GM21717 (cell line): ENCODE measurements at regions not wholly inside any gene's neighbourhood (a gene's known extent, or its start where the extent isn't known, plus 50 kb on each side); places are given as distances from the start of the nearest gene placed in this dataset.

Experiments
- ATAC-seq: cut with Tn5 transposase; IDR thresholded peaks from one replicate; pipeline ENCODE4 v1.9.1; 2021; ENCODE audit warnings: mild to moderate bottlenecking, moderate library complexity; ENCODE audit not compliant: unreplicated experiment

DNA sequence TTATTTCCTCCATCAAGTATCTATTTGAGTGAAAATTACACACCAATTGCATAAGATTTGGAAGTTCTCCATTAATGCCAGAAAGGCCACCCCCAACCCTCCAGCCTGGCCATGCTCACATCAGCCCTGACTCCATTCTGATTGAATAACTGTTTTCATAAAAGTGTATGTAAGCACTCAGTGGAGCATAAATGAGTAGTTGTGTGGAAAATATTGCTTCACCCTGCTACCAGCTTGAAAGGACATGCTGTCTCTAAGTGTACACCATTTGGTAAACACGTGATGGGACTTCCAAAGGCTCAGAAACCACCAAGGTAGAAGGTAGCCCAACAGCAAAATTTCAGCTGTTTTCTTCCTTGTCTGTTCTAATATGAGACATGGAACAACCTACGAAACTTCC is 393.8 kb downstream of the ZNF385D start:
- no peak for ATAC-seq

DNA sequence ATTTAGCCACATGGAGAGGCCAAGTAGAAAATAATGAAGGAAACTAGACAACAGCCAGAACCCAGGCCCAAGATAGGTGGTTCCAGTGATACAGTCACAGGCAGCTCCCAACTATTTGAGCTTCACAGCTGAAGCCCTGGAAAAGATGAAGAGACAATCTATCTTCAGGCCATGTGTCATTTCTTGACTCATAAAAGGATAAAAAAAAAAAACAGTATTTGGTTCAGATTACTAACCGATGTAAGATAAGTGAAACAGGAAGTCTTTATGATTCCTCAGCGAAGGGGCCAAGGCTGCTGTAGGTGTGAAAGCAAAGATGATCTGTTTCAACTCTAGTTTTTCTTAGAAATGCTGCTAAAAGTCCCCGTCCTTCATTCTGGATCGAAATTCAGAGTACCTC is 394.6 kb downstream of the ZNF385D start:
- no peak for ATAC-seq

DNA sequence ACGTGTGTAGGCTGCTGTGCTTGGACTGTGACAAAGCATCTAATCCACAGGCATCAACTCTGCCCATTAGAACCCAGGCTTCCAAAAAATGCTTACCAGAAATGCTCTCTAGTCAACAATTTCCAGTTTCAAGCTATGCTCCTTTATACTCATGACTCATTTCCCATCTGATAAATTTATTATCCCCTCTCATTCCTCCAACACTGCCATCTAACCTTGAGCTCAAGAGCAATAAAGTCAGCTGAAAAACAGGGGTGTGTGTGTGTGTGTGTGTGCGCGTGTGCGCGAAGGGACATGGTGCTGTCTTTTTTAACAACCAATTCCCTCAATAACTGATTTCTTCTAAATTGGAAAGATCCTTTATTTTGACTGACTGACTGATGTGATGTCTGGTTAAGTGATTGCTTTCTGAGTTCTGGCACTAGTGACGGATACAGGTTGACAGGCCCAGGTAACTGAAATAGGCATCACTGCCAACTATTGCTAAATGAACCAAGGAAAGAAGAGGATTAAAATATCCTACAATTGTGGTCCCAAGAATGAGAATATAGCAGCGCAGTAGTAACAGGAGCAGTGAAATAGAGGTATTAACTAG is 405.5 kb downstream of the ZNF385D start:
- no peak for ATAC-seq

DNA sequence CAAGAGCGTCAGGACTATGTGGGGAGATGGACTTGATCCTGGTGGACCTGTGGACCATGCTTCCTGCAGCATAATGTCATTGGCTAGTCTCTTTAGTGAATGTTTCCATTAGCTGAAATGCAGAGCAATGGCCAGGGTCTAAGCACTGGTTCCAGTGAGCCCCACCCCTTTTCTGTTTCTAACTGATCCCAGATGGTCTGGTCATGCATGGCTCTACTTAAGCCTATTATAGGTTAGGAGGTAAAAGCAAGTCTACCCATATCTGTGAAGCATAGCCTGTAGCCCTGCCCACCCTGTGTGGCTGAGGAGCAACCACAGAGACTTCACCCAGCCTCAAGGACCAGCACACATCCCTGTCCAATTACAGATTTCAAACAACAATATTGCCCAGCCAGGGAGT is 419.2 kb downstream of the ZNF385D start:
- ATAC-seq: no peak

DNA sequence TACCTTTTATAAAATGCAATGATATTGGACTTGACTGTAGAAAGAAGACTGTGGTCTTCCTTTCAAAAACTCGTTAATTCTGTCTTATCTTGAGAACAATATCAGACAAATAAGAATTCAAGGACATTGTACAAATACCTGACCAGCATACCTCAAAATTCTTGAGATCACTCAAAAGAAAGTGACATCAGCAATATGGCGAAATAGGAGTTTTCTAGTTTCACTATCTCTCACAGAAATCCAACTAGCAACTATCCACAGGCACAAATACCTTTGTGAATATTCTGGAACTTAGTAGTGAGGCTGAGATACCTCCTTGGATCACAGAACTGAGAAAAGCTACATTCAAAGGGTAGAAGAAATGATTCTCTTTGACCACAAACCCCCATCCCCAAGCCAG is 419.7 kb downstream of the ZNF385D start:
- ATAC-seq: no peak

DNA sequence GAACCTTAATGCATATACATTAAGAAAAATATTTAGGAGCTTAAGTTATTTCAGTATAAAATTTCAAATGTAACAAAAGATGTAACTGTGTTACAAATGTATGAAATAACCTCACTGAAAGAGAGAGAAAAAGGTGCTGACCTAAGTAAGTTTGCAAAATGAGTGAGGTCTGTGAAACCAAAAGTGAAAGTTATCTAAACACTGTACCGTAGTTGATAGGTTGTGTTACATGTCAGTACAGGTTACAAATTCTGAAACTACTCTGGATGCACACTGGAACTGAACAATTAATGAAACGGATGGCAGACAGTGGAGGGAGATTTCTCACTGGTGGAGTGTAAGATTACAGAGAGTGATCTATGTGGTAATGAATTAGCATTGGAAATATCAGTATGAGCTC is 420.7 kb downstream of the ZNF385D start:
- peak; percentile 99 for ATAC-seq

DNA sequence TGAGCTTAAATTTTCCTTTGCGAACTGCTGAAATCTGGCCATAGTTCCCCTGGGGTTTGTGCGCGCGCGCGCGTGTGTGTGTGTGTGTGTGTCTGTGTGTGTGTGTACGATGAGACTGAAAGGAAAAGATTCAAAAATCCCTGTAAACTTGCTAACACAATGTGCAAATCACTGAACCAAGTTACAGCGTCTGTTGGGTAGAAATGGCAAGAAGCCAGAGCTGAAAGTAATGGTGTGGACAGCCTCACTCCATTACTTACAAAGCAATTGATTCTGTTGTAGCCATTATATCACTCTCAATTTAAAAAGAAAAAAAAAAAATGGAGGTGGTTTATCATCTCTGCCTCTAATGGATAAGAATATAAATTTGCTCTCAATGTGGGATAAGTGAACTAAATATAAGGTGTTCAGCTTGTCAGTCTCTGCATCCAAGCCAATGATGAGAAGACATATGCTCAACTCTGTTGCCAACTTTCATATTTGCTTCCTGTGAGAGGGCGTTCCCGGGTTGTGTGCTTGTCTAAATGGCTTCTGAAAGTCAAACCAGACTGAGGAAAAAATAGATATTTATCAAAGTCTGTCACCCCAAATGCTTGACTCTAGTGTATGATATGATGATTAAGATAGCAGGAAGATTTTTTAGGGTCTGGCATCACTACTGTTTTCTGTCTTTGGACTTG is 422.2 kb downstream of the ZNF385D start:
- ATAC-seq: no peak

DNA sequence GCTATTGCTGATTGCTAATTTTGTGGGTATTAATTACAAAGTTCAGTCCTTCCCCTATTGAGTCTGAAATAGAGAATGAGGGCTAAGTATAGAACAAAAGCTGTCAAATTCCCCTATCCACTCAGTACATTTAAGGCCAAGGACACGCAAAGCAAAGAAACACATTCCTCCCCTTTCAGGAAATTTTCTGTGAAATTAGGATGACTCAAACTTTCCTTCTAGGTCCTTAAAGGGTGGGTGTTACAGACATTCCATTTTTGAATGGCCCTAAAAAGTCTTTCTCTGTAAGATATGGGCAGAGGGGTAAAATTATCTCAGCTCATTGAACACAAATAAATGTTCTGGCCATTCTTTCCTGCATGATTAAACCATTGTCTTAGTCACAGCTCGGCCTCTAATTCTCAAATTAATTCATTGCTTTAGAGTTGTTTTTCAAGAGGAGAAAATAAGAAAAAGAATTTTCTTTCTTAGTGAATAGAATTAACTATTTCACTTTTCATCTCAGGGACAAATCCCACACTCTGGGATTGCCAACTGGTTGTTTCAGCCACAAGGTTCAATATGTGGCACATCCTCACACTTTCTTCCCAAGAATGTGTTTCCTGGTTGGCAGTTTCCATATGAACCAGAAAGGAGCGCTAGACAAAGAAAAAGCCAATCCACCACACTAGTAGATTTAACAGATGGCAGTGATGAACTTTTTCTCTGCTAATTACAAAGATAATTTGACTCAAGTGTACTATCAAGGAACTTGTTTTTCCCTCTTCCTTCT is 424.1 kb downstream of the ZNF385D start:
- no peak for ATAC-seq

DNA sequence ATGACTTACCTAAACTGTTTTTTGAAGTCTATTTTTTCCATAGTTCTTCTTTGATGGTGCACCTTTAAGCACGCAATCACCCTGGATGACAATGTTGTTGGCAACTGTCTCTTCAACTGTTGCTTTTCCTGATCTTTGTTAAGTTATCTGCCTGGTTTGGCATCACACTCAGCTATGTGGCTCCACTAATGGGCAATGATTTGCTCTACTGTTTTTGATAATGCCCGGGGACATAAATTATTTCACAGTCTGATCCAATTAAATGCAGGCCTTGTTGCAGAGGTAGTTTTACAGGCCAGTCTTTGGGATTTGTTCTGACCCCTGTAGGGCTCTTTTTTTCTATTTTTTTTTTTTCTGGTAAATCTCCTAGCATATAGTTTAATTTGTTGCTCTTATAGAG is 436.3 kb downstream of the ZNF385D start:
- ATAC-seq: no peak

DNA sequence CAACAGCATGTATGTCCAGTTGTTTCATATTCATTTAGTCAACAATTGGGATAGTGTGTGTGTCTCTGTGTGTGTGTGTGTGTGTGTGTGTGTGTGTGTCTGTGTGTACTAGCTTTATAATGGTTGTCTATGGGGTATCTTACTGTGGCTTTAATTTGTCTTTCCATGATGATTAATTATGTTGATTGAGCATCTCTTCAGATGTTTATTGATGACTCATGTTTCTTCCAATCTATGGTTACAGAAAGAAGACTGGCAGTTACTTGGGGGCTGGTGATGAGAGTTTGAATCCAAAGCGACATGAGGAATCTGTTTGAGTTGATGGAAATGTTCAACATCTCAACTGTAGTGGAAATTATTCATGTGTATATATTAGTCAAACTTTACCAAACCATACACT is 440.1 kb downstream of the ZNF385D start:
- no peak for ATAC-seq

DNA sequence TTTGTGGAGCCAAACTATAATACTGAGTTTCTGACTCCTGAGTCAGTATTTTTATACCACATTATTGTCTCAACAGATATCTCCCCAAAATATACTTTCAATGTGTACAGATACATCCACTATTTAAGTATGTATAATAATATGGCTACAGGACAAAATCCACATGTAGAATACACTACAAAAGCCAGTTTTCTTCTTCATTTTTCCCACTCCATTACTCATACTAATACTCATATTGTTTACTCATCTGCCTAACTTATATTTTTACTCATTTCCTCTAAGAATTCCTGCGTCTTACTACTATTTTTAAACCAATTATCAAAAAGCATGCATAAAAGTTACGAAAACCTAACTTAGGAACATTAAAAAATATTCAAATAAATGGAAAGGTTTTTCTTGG is 440.8 kb downstream of the ZNF385D start:
- no peak for ATAC-seq

DNA sequence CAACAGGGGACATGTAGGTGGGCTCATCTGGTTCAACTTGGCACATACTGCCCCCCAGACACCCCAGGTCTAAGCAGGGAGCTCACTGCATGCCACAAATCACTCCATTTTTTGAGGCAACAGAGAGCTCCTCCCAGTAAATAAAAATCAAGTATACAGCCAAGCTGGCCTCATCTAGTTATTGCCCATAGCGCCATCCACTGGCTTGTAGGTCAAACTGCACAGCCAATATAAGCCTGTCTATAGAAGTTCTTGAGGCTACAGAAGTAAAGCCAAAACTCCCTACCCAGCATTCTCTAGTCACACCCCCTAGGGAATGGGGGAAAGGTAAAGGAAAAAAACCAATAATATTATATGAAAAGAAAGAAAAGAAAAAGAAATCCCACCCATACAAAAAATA is 453.7 kb downstream of the ZNF385D start:
- ATAC-seq: no peak

DNA sequence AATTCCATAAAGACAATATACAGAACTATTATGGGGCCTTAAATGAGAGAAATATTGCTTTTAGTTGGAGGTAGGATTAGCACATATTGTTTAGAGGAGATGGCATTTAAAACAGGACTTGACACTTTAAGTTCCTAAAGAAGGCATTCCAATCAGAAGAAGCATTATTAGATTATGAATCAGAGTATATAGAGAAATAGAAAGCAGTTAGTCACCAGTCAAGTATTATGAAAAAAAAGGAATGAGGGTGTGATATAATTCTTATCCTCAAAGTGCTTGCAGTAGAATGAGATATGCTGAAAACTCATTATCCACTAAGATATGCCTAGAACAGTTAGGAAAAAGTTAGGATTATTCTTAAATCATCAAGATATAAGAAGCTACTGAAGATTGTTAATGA is 456.2 kb downstream of the ZNF385D start:
- ATAC-seq: no peak

DNA sequence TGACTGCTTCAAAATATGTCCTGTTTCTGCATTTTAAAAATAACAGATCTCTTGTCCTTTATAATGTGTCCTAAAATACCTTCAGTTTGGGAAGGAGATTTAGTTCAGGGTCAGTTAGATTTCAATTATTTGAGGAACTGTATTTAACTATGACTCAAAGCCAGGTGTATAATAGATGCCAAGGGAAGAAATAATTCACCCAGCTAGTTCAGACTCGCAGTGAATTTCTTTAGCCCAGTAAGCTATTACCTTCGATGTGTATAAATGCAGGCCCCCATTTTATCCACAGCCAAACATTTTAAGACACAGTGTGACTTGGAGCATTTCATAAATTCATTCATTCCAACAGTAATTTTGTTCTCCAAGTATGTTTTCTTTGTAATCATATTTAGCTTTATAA is 458.0 kb downstream of the ZNF385D start:
- no peak for ATAC-seq

DNA sequence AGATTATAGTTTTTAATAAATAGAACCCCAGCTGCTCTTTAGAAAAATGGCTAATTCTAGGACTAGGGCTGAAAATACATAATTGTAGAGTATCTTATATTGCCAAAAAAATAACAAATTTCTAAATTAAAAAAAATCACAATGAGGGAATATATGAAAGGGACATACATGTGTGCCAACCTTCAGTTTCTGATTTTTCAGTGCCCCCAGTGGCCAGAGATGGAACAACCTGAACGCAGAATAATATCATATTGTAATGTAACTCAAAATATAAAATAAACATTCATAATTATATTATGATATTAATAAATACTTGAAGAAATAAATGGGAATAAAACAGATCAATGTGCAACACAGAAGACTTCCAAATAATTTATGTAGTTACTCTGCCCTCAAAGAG is 460.5 kb downstream of the ZNF385D start:
- ATAC-seq: peak; percentile 83

DNA sequence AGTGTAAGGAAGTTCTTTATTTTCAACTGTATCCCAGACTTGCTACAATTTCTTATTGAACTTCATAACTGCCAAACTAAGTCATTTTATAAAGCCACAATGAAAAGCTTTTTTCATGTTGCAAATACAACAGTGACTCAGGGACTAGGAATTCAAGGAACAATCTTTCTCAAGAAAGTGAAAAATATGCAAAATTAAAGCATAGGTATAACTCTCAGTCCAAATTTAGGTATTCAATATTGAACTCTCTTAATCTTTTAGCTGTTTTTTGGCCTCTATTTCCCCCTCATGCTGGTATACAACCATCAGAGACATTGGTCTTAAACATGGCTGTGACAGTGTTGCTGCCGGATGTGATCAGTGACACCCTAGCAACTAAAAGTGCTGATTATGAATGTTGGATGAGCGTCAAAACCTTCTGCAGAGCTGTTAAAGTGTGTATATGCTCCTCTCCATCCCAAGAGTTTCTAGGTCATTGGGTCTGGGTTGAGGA is 476.9 kb downstream of the ZNF385D start:
- no peak for ATAC-seq

DNA sequence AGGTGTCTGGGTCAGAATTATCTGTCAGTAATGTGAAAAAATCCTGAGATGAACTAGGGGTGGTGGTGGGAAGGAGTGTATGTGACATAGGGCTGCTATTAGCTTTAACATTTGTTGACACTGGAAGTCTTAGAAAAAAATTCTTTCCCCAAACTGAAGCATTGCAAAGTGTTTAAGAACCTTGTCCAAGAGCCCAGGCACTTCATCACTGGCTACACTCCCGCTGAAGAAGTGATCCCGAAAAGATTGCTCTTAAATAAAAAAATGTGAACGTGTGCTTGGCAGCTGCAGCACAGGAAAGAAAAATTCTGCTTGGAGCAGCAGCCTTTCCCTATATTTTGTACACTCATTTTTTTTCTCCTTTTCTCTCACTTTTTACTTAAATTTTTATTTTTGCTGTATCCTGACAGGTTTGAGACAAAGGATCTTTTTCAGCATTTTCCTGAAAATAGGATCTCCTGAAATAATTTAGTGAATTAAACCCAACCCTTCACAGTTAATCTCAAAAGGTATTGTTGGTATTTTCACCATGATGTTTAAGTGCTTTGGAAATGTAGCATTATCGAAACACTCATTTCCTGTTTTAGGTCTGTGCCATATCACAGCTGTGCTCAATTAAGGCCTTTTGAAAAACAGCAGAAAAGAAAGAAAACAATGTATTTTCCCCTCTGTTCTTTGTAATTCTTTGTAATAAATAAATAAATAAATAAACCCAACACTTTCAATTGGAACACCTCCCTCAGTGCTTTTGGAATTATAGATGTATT is 477.6 kb downstream of the ZNF385D start:
- no peak for ATAC-seq

DNA sequence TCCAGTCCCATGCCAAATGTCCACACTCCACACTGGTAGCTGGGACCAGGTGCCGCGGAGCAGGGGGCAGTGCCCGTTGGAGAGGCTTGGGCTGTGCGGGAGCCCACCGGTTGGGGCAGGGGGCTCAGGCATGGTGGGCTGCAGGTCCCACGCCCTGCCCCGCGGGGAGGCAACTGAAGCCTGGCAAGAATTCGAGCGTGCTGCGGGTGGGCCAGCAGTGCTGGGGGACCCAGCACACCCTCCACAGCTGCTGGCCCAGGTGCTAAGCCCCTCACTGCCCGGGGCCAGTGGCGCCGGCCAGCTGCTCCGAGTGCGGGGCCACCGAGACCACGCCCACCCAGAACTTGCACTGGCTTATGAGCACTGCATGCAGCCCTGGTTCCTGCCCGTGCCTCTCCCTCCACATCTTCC is 479.4 kb downstream of the ZNF385D start:
- no peak for ATAC-seq

DNA sequence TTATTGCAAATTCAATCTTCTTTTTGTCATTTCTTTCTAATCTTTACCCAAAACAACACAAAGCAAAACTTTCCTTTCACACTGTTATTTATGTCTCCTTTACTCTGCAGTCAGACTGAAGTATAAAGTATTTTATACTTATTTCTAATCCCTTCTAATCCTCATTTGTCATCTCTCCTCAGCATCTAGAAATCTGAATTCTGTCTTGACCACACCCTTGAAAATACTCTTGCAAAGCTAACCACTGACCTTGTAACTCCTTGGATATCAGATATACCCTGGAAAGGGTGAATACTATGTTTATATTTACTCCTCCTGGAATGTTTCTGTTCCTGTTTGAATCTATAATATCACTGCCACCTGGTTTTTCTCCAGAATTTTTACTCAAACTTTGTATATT is 481.1 kb downstream of the ZNF385D start:
- ATAC-seq: no peak

DNA sequence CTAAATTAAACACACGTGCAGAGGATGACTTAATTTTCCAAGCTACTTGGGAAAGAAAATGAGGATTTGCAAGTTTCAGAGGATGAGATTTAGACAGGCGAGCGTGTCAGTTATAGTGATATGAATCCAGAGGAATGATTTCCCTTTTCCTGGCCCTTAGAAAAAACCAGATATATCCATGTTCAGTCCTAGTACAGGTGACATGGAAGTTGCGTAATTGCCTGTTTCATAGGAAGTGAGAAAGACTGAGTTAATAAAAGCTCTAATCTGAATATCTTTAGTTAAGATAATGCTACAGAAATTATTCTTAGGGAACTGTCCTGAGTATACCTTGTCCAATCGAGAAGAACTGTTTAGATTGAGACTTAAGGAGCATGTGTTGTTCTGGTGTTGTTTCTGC is 490.5 kb downstream of the ZNF385D start:
- ATAC-seq: no peak

DNA sequence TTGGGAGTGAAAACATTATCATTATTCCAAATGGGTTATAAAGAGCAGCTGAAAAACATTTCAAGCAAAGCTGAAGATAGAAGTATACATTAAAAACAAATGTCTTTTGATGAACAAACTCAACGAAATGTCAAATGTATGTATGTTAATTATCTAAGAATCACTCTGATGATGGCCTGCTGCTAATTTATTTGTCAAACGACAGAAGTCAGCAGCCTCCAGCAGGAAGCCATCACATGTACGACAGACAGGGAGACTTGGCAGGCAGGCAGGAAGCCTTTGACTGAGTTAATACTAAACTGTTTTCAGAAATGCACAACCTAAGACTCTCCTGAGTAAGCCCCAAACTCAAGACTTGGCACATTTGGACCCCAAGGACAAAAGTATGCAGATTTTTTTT is 491.1 kb downstream of the ZNF385D start:
- ATAC-seq: no peak
